Adrenal gland (tissue), 5 donors: ENCODE measurements at regions not wholly inside any gene's neighbourhood (a gene's known extent, or its start where the extent isn't known, plus 50 kb on each side); places are given as distances from the start of the nearest gene placed in this dataset.

Experiments
- CTCF ChIP-seq, 6 experiments: fragments of 450-650 bp in 4 of 6; fragments of 200-600 bp in 2 of 6; sonication (generic) in 1 of 6; IDR thresholded peaks; 1 replicate in 5 of 6; 2 replicates in 1 of 6; pipeline versions ENCODE4 v1.5.1 to v1.8.0; 2016 to 2021; ENCODE audit warnings: antibody characterized with exemption in 6 of 6, mild to moderate bottlenecking in 2 of 6, moderate library complexity in 1 of 6
- POLR2A ChIP-seq, 2 donors: fragments of 450-650 bp; IDR thresholded peaks; one replicate each; pipeline ENCODE4 v1.6.1; 2017; ENCODE audit warnings: antibody characterized with exemption in 2 of 2, mild to moderate bottlenecking in 2 of 2, moderate library complexity in 1 of 2
- donor health status: DM: no; HTN: no; CAD: no.

GRCh38 chr17:73902416-73903181 lies 258.4 kb upstream of the SDK2 start:
- TF ChIP-seq CTCF (IDR thresholded peaks at IDR 0.05) (no peak), POLR2A (IDR thresholded peaks at IDR 0.05) (no peak)
